ENCODE measurements at regions not wholly inside any gene's neighbourhood (a gene's known extent, or its start where the extent isn't known, plus 50 kb on each side); places are given as distances from the start of the nearest gene placed in this dataset.

DNA sequence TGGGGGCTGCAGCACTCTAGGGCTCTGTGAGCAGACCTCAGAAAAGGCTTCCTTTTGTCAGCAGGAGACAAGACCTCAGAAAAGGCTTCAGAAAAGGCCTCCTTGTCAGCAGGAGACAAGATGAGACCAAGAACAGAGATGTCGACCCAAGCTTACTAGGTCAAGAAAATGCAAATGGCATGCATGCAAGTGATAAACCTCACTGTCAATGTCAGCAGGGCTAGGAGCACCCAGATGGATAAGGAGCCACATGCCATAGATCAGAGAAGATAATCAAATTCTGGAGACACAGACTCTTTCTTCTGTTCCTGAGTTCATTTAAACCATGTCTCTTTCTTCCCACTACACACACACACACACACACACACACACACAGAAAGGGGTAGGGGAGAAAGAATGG lies 285.9 kb downstream of the CHRM3 start:
- H4K91ac ChIP-seq (ENCODE audit: low read depth, low read length) = no peak overlapping the region
- DNase-seq = peak; percentile 19 to 65
- no peaks in the 10 kb centered on the region for H3K9me3 ChIP-seq (ENCODE audit: insufficient read depth, low read depth, low read length)
- no peak overlapping the region for H2BK120ac ChIP-seq (ENCODE audit: insufficient read depth, low read length, poor library complexity)
- H3K36me3 ChIP-seq (ENCODE audit: control insufficient read depth in 1 of 2, insufficient read depth in 2 of 2, low read length in 2 of 2) = no peaks in the 10 kb centered on the region
- peaks cover 0 to 2% of the 10 kb centered on the region in 2 experiments for H3K4me1 ChIP-seq (ENCODE audit: control insufficient read depth in 1 of 2, insufficient read depth in 2 of 2, low read length in 2 of 2)
- no peak overlapping the region for H3K4me2 ChIP-seq (ENCODE audit: low read length)
- H3K4ac ChIP-seq (ENCODE audit: low read depth, low read length) = no peak overlapping the region
- H3K27me3 ChIP-seq (ENCODE audit: insufficient read depth, low read length) = no peaks in the 10 kb centered on the region
- H3K23ac ChIP-seq (ENCODE audit: low read length) = no peak overlapping the region
- H3K18ac ChIP-seq (ENCODE audit: low read length) = no peak overlapping the region
- no peaks in the 10 kb centered on the region for H3K79me1 ChIP-seq (ENCODE audit: low read length)
- no peak overlapping the region for H2BK12ac ChIP-seq (ENCODE audit: low read length)
- H2BK5ac ChIP-seq (ENCODE audit: low read depth, low read length, poor library complexity) = no peak overlapping the region
- no peak overlapping the region for H3K4me3 ChIP-seq (ENCODE audit: low read depth, low read length)
- H4K8ac ChIP-seq (ENCODE audit: low read depth, low read length) = no peak overlapping the region
- no CpG with 5 or more reads among the region's 1 CpG for WGBS (ENCODE audit: extremely low coverage, insufficient coverage, insufficient read length)
- H3K9ac ChIP-seq (ENCODE audit: low read length) = no peak overlapping the region
- no peak overlapping the region for H3K27ac ChIP-seq (ENCODE audit: low read depth, low read length)
- no peaks in the 10 kb centered on the region for H3K79me2 ChIP-seq (ENCODE audit: control insufficient read depth, insufficient read depth, low read length, poor library complexity)
- H4K12ac ChIP-seq (ENCODE audit: low read depth, low read length) = no peak overlapping the region
- no peak overlapping the region for H2AK5ac ChIP-seq (ENCODE audit: low read length)
- H2AFZ ChIP-seq (ENCODE audit: insufficient read depth, low read length, poor library complexity) = no peak overlapping the region
- H3K14ac ChIP-seq (ENCODE audit: low read length) = no peak overlapping the region

DNA sequence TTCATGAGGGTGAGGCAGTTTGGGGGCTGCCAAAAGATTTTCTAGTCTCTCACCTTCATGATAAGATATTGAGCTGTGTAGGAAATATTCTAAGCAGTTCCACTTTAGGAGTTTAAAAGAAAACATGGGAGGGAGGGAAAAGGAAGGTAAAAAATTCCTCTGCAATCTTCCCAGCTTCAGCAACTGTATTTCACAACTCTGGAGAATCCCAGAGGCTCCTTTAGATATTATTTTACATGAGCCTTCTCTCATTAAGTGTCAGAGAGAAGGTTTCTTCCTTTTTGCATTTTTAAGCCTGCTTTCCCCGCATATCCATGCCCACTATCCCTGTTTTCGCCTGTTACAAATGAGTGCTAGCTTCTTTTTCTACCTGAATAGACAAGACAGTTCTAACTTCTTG lies 289.4 kb downstream of the CHRM3 start:
- H2BK12ac ChIP-seq (ENCODE audit: low read length) = no peak overlapping the region
- no peak overlapping the region for H2BK120ac ChIP-seq (ENCODE audit: insufficient read depth, low read length, poor library complexity)
- no peaks in the 10 kb centered on the region for H3K79me1 ChIP-seq (ENCODE audit: low read length)
- no peak overlapping the region for H3K4me3 ChIP-seq (ENCODE audit: low read depth, low read length)
- H3K36me3 ChIP-seq (ENCODE audit: control insufficient read depth in 1 of 2, insufficient read depth in 2 of 2, low read length in 2 of 2) = no peaks in the 10 kb centered on the region
- peak in 1 of 2 donors; percentile 67 for DNase-seq
- no peaks in the 10 kb centered on the region for H3K27me3 ChIP-seq (ENCODE audit: insufficient read depth, low read length)
- WGBS (ENCODE audit: extremely low coverage, insufficient coverage, insufficient read length) = no CpG with 5 or more reads among the region's 2 CpGs
- H3K9me3 ChIP-seq (ENCODE audit: insufficient read depth, low read depth, low read length) = no peaks in the 10 kb centered on the region
- H3K79me2 ChIP-seq (ENCODE audit: control insufficient read depth, insufficient read depth, low read length, poor library complexity) = no peaks in the 10 kb centered on the region
- no peak overlapping the region for H2BK5ac ChIP-seq (ENCODE audit: low read depth, low read length, poor library complexity)
- no peak overlapping the region for H4K91ac ChIP-seq (ENCODE audit: low read depth, low read length)
- H3K4me1 ChIP-seq (ENCODE audit: control insufficient read depth in 1 of 2, insufficient read depth in 2 of 2, low read length in 2 of 2) = peaks cover 0 to 2% of the 10 kb centered on the region in 2 experiments
- H3K18ac ChIP-seq (ENCODE audit: low read length) = no peak overlapping the region
- H2AK5ac ChIP-seq (ENCODE audit: low read length) = no peak overlapping the region
- no peak overlapping the region for H2AFZ ChIP-seq (ENCODE audit: insufficient read depth, low read length, poor library complexity)
- H3K14ac ChIP-seq (ENCODE audit: low read length) = no peak overlapping the region
- H3K27ac ChIP-seq (ENCODE audit: low read depth, low read length) = no peak overlapping the region
- no peak overlapping the region for H3K9ac ChIP-seq (ENCODE audit: low read length)
- no peak overlapping the region for H4K12ac ChIP-seq (ENCODE audit: low read depth, low read length)
- H4K8ac ChIP-seq (ENCODE audit: low read depth, low read length) = no peak overlapping the region
- H3K4ac ChIP-seq (ENCODE audit: low read depth, low read length) = no peak overlapping the region
- no peak overlapping the region for H3K4me2 ChIP-seq (ENCODE audit: low read length)
- no peak overlapping the region for H3K23ac ChIP-seq (ENCODE audit: low read length)

DNA sequence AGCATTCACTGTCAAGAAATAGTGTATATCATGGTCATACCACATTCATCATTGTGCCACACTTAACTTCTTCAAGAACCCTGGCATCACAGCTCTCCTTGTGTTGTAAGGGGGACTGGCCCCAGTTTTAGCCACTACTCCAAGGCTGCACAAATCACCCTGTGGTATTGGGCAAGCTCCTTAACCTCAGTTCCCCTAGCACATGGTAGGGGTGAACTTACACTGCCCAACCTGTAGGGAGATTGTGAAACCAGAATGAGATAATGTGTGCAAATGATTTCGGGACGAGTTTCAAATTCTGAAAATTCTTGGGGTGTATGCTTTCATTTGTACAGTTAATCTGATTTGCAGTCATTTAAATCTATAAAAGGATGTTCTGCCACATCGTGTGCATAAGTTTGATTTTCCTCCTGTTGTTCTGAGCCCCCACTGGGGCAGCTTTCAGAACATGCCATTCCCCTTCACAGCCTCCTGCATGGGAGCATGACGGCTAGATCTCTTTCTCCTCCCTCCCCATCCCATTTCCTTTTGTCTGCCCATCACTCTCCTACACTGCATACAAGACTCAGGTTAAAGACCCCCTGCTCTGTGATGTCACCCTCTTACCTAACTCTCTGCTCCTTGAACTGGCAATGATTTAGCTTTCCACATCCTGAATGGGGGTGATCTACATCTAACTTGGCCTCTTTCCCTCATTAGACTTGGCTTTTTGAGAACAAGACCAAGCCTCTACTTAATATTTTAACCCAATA lies 290.3 kb downstream of the CHRM3 start:
- Histone ChIP-seq H2BK12ac (ENCODE audit: low read length) (no peak overlapping the region), H3K36me3 (ENCODE audit: control insufficient read depth in 1 of 2, insufficient read depth in 2 of 2, low read length in 2 of 2) (no peaks in the 10 kb centered on the region), H3K9me3 (ENCODE audit: insufficient read depth, low read depth, low read length) (no peaks in the 10 kb centered on the region), H3K79me1 (ENCODE audit: low read length) (no peaks in the 10 kb centered on the region), H3K14ac (ENCODE audit: low read length) (no peak overlapping the region), H3K23ac (ENCODE audit: low read length) (no peak overlapping the region), H3K27ac (ENCODE audit: low read depth, low read length) (no peak overlapping the region), H3K4me3 (ENCODE audit: low read depth, low read length) (no peak overlapping the region), H4K91ac (ENCODE audit: low read depth, low read length) (no peak overlapping the region), H3K4me2 (ENCODE audit: low read length) (no peak overlapping the region), H2AFZ (ENCODE audit: insufficient read depth, low read length, poor library complexity) (no peak overlapping the region), H3K79me2 (ENCODE audit: control insufficient read depth, insufficient read depth, low read length, poor library complexity) (no peaks in the 10 kb centered on the region), H3K4me1 (ENCODE audit: control insufficient read depth in 1 of 2, insufficient read depth in 2 of 2, low read length in 2 of 2) (peaks cover 0 to 2% of the 10 kb centered on the region in 2 experiments), H2BK5ac (ENCODE audit: low read depth, low read length, poor library complexity) (no peak overlapping the region), H3K18ac (ENCODE audit: low read length) (no peak overlapping the region), H4K12ac (ENCODE audit: low read depth, low read length) (no peak overlapping the region), H3K9ac (ENCODE audit: low read length) (no peak overlapping the region), H2AK5ac (ENCODE audit: low read length) (no peak overlapping the region), H3K4ac (ENCODE audit: low read depth, low read length) (no peak overlapping the region), H2BK120ac (ENCODE audit: insufficient read depth, low read length, poor library complexity) (no peak overlapping the region), H3K27me3 (ENCODE audit: insufficient read depth, low read length) (no peaks in the 10 kb centered on the region), H4K8ac (ENCODE audit: low read depth, low read length) (no peak overlapping the region)
- DNase-seq = no peak
- WGBS (ENCODE audit: extremely low coverage, insufficient coverage, insufficient read length) = no CpG with 5 or more reads among the region's 4 CpGs

DNA sequence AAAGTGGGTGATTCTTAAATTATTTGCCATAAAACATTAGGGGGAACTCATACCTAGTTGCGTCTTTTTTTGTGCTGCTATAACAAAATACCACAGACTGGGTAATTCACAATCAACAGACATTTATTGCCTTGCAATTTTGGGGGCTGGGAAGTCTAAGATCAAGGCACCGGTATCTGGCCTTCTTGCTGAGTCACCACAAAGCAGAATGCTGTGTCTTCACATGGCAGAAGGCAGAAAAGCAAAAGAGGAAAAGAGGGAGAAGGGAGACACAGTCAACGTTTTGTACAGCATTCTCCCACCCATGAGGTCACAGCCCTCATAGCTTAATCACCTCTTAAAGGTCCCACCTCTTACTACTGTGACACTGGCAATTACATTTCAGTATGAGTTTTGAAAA lies 291.0 kb downstream of the CHRM3 start:
- H3K4me3 ChIP-seq (ENCODE audit: low read depth, low read length) = no peak overlapping the region
- H3K4me2 ChIP-seq (ENCODE audit: low read length) = no peak overlapping the region
- no peak overlapping the region for H2AFZ ChIP-seq (ENCODE audit: insufficient read depth, low read length, poor library complexity)
- H3K9ac ChIP-seq (ENCODE audit: low read length) = no peak overlapping the region
- no peak overlapping the region for H4K12ac ChIP-seq (ENCODE audit: low read depth, low read length)
- no peaks in the 10 kb centered on the region for H3K9me3 ChIP-seq (ENCODE audit: insufficient read depth, low read depth, low read length)
- H3K4me1 ChIP-seq (ENCODE audit: control insufficient read depth in 1 of 2, insufficient read depth in 2 of 2, low read length in 2 of 2) = no peaks in the 10 kb centered on the region
- no peak overlapping the region for H3K18ac ChIP-seq (ENCODE audit: low read length)
- H3K36me3 ChIP-seq (ENCODE audit: control insufficient read depth in 1 of 2, insufficient read depth in 2 of 2, low read length in 2 of 2) = no peaks in the 10 kb centered on the region
- H3K23ac ChIP-seq (ENCODE audit: low read length) = no peak overlapping the region
- H4K8ac ChIP-seq (ENCODE audit: low read depth, low read length) = no peak overlapping the region
- H2BK12ac ChIP-seq (ENCODE audit: low read length) = no peak overlapping the region
- no peak overlapping the region for H3K14ac ChIP-seq (ENCODE audit: low read length)
- H3K4ac ChIP-seq (ENCODE audit: low read depth, low read length) = no peak overlapping the region
- H2AK5ac ChIP-seq (ENCODE audit: low read length) = no peak overlapping the region
- H4K91ac ChIP-seq (ENCODE audit: low read depth, low read length) = no peak overlapping the region
- no CpG with 5 or more reads among the region's 3 CpGs for WGBS (ENCODE audit: extremely low coverage, insufficient coverage, insufficient read length)
- no peak overlapping the region for H2BK5ac ChIP-seq (ENCODE audit: low read depth, low read length, poor library complexity)
- no peaks in the 10 kb centered on the region for H3K79me1 ChIP-seq (ENCODE audit: low read length)
- H2BK120ac ChIP-seq (ENCODE audit: insufficient read depth, low read length, poor library complexity) = no peak overlapping the region
- no peaks in the 10 kb centered on the region for H3K27me3 ChIP-seq (ENCODE audit: insufficient read depth, low read length)
- no peak overlapping the region for H3K27ac ChIP-seq (ENCODE audit: low read depth, low read length)
- H3K79me2 ChIP-seq (ENCODE audit: control insufficient read depth, insufficient read depth, low read length, poor library complexity) = no peaks in the 10 kb centered on the region
- no peak for DNase-seq

Data from trophoblast cell (in vitro differentiated cells and primary cell).